ENCODE measurements at regions not wholly inside any gene's neighbourhood (a gene's known extent, or its start where the extent isn't known, plus 50 kb on each side); places are given as distances from the start of the nearest gene placed in this dataset.

DNA sequence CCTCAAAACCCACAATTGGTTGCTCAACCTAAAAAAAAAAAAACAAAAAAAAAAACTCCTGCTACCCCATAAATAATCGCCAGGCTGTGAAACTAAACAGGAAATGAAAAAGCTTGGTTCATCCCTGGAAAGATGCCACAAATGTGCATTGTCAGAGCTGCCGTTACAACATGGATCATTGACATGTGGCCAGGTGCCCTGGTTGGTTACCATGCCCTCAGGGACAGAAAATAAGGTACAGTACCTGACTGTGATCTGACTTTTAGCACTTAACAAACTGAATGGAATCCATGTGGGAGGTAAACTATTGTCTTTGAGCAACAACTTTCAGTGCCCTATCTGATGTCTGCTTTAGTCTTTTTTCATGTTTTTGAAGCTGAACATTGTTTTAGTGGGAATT, 118.0 kb upstream of the RPL34 start:
- ChIA-PET POLR2A (no interaction called here), CTCF (no interaction called here)
- Mint-ChIP-seq H3K4me1 (peaks cover 4% of the 10 kb centered on the region), H3K27me3 (no peaks in the 10 kb centered on the region), H3K4me3 (no peak overlapping the region), H3K9me3 (ENCODE audit: insufficient read depth) (peaks cover 3% of the 10 kb centered on the region), H3K27ac (no peak overlapping the region)
- Histone ChIP-seq H3K9ac (ENCODE audit: low read length) (no peak overlapping the region), H3K4me2 (replicated peaks; ENCODE audit: low read depth, low read length, poor library complexity, severe bottlenecking) (no peak overlapping the region), H3K27me3 (replicated peaks in 1 of 4; ENCODE audit: control extremely low read depth in 1 of 4, control insufficient read depth in 3 of 4, insufficient read depth in 4 of 4, low read length in 3 of 4) (no peaks in the 10 kb centered on the region), H2AFZ (ENCODE audit: insufficient read depth, low read depth, low read length, poor library complexity, severe bottlenecking) (no peak overlapping the region), H4K20me1 (ENCODE audit: control insufficient read depth, insufficient read depth, low read length, poor library complexity, severe bottlenecking) (no peaks in the 10 kb centered on the region), H3K36me3 (replicated peaks in 1 of 2; ENCODE audit: control extremely low read depth in 1 of 2, control insufficient read depth in 1 of 2, extremely low read depth in 1 of 2, insufficient read depth in 2 of 2, low read length in 1 of 2) (no peaks in the 10 kb centered on the region), H3K4me3 (ENCODE audit: control extremely low read depth in 1 of 5, extremely low read depth in 1 of 5, insufficient read depth in 1 of 5, low read depth in 2 of 5, low read length in 4 of 5) (no peak overlapping the region), H3K4me1 (ENCODE audit: control insufficient read depth in 2 of 2, insufficient read depth in 2 of 2, low read length in 2 of 2) (no peaks in the 10 kb centered on the region), H3K27ac (ENCODE audit: low read length in 2 of 2) (no peak overlapping the region), H3K79me2 (ENCODE audit: control insufficient read depth, insufficient read depth, low read length) (no peaks in the 10 kb centered on the region), H3K9me3 (ENCODE audit: control extremely low read depth in 1 of 3, control insufficient read depth in 2 of 3, insufficient read depth in 1 of 3, low read length in 2 of 3) (peaks cover 0 to 3% (median 0%) of the 10 kb centered on the region in 3 donors)
- TF ChIP-seq EZH2 (IDR thresholded peaks at IDR 0.05; ENCODE audit: borderline replicate concordance, insufficient read depth, low read depth, low read length, poor library complexity, severe bottlenecking), result no peak
- TF ChIP-seq CTCF (IDR thresholded peaks at IDR 0.05), result no peak
- WGBS (ENCODE audit: insufficient coverage), result 0% methylated on average over 1 of the region's 2 CpGs
- ATAC-seq (ENCODE audit: low read depth), result no peak
- intact Hi-C loops (cut with micrococcal nuclease), result no loop called here
- DNase-seq, result no peak

- H4K20me1 ChIP-seq (ENCODE audit: control insufficient read depth, insufficient read depth, low read length, poor library complexity, severe bottlenecking), result no peaks in the 10 kb centered on the region
- no CpG with 5 or more reads among the region's 3 CpGs for WGBS (ENCODE audit: insufficient coverage)
- H3K27ac Mint-ChIP-seq, result no peak overlapping the region
- intact Hi-C loops (cut with micrococcal nuclease), result no loop called here
- H3K9me3 ChIP-seq (ENCODE audit: control extremely low read depth in 1 of 3, control insufficient read depth in 2 of 3, insufficient read depth in 1 of 3, low read length in 2 of 3), result peaks cover 0 to 11% (median 3%) of the 10 kb centered on the region in 3 donors
- CTCF ChIA-PET, result no interaction called here
- no peaks in the 10 kb centered on the region for H3K27me3 Mint-ChIP-seq
- H3K27ac ChIP-seq (ENCODE audit: low read length in 2 of 2), result no peak overlapping the region
- no peak overlapping the region for H3K4me3 Mint-ChIP-seq
- H3K4me1 Mint-ChIP-seq, result peaks cover 4% of the 10 kb centered on the region
- H3K9ac ChIP-seq (ENCODE audit: low read length), result no peak overlapping the region
- ATAC-seq (ENCODE audit: low read depth) (no peak), DNase-seq (no peak)
- no peaks in the 10 kb centered on the region for H3K79me2 ChIP-seq (ENCODE audit: control insufficient read depth, insufficient read depth, low read length)
- no peak overlapping the region for H2AFZ ChIP-seq (ENCODE audit: insufficient read depth, low read depth, low read length, poor library complexity, severe bottlenecking)
- peaks cover 11% of the 10 kb centered on the region for H3K9me3 Mint-ChIP-seq (ENCODE audit: insufficient read depth)
- H3K4me1 ChIP-seq (ENCODE audit: control insufficient read depth in 2 of 2, insufficient read depth in 2 of 2, low read length in 2 of 2), result no peaks in the 10 kb centered on the region
- TF ChIP-seq EZH2 (IDR thresholded peaks at IDR 0.05; ENCODE audit: borderline replicate concordance, insufficient read depth, low read depth, low read length, poor library complexity, severe bottlenecking) (no peak), CTCF (IDR thresholded peaks at IDR 0.05) (no peak)
- no peaks in the 10 kb centered on the region for H3K36me3 ChIP-seq (replicated peaks in 1 of 2; ENCODE audit: control extremely low read depth in 1 of 2, control insufficient read depth in 1 of 2, extremely low read depth in 1 of 2, insufficient read depth in 2 of 2, low read length in 1 of 2)
- POLR2A ChIA-PET, result no interaction called here
- H3K27me3 ChIP-seq (replicated peaks in 1 of 4; ENCODE audit: control extremely low read depth in 1 of 4, control insufficient read depth in 3 of 4, insufficient read depth in 4 of 4, low read length in 3 of 4), result no peaks in the 10 kb centered on the region
- H3K4me2 ChIP-seq (replicated peaks; ENCODE audit: low read depth, low read length, poor library complexity, severe bottlenecking), result no peak overlapping the region
- no peak overlapping the region for H3K4me3 ChIP-seq (ENCODE audit: control extremely low read depth in 1 of 5, extremely low read depth in 1 of 5, insufficient read depth in 1 of 5, low read depth in 2 of 5, low read length in 4 of 5)
Measured at GRCh38 chr4:108498925-108499324, 121.5 kb upstream of the RPL34 start.

All from B cell (primary cell).